GM21576 (cell line): ENCODE measurements at regions not wholly inside any gene's neighbourhood (a gene's known extent, or its start where the extent isn't known, plus 50 kb on each side); places are given as distances from the start of the nearest gene placed in this dataset.
"Not testable (repeated sequence)": the region's sequence is repeated elsewhere in the genome, so short reads cannot be mapped to it uniquely, and the experiment has no call there.

Experiments used
- ATAC-seq: cut with Tn5 transposase; IDR thresholded peaks from one replicate; pipeline ENCODE4 v1.9.1; 2021; ENCODE audit warnings: mild to moderate bottlenecking, moderate library complexity; ENCODE audit not compliant: unreplicated experiment

DNA sequence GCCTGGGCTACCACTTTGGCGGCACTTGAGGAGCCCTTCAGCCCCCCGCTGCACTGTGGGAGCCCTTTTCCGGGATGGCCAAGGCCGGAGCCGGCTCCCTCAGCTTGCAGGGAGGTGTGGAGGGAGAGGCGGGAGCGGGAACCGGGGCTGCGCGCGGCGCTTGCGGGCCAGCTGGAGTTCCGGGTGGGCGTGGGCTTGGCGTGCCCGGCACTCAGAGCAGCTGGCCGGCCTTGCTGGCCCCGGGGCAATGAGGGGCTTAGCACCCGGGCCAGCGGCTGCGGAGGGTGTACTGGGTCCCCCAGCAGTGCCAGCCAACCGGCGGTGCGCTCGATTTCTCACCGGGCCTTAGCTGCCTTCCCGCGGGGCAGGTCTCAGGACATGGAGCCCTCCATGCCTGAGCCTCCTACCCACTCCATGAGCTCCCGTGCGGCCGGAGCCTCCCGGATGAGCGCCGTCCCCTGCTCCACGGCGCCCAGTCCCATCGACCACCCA is 1602.9 kb upstream of the PCDH7 start:
- not testable (repeated sequence) for ATAC-seq

DNA sequence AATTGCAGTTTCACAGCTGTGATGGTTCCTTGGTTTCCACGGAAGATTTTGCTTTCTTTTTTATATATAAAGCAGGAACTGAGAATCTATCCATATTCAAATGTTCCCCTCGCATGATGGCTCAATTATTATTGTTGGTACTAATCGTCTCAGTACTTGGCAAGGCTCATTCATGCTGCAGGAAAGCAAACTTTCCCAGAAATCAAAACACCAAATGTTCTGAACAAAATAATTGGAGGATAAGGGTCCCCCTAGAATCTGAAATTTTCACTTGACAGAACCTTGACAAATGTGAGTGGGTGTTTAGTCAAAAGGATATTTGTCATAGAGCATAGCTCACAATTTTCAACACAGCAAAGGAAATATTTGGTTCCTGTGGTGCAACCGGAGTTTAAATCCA is 1598.6 kb upstream of the PCDH7 start:
- ATAC-seq: no peak

DNA sequence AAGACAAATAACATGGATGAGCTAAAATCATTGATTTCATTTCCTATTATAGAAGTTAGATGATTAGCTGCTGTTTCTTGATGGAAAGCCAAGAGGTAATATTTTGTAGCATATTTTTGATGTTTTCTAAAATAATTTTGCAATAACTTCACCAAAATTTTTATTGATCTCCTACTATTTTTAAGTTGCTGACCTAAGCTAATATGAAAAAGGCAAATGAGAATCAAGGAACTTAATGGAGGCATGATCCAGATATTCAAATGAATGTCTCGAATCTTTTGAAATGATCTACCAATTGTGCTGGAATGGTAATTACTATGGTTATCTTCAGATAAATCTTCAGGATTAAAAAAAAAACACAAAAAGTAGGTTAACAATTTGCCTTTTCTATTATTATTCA is 1591.4 kb upstream of the PCDH7 start:
- ATAC-seq: no peak

DNA sequence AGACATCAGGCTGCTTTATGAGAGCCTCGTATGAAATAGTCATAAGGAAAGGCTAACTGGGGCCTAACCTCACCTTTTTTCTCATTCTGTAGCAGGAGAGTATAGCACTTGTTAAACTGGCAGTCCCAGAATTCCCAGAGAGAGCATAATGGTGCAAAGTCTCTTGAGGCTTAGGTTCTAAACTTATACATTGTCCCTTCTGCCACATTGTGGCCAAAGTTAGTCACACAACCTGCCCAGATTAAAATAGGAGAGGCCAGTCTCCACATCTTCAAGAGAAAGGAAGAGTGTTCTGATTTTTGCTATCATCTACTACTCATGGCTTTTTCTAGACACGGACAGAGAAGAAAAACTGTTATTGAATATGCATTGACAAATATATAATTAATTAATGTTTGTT is 1588.9 kb upstream of the PCDH7 start:
- ATAC-seq: no peak

DNA sequence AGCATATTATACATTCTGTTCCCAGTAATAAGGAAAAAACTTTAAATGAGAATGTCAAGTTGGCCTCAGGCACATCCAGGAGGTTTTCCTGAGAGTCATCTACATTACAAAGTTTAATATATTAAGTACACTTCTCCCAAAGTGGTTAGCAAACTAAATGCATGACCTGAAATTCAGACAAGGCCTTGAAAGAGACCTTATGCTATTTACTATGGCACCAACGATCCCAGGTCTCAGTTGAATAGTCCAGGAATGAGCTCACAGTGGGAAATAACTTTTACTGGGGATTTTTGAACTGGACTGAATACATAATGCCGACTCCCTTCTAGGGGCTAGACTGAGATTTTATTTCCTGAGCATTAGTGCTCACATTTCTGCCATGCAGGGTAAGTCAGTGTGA is 1577.5 kb upstream of the PCDH7 start:
- ATAC-seq: no peak

DNA sequence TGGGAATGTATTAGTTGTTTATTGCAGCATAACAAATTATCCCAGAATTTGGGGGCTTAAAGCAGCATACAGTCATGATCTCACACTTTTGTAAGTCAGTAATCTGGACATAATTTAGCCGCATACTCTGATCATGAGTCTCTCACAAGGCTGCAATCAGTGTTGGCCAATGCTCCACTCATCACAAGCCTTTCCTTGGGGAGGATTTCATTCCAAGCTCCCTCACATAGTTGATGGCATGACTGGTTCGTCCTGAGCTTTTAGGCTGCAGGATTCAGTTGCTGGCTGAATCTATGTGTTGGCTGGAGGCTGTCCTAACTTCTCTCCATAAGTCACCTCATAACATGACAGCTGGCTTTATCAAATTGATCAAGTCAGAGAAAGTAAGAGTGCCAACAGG is 1568.6 kb upstream of the PCDH7 start:
- no peak for ATAC-seq

DNA sequence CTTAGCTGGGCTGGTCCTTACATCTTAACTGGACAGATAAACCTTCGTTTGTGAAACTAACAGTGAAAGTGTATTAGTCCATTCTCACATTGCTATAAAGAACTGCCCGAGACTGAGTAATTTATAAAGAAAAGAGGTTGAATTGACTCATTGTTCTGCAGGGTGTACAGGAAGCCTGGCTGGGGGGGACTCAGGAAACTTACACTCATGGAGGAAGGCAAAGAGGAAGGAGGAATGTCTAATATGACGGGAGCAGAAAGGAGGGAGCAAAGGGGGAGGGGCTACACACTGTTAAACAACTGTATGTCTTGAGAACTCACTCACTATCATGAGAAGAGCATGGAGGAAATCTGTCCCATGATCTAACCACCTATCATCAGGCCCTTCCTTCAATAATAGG is 1566.5 kb upstream of the PCDH7 start:
- no peak for ATAC-seq

DNA sequence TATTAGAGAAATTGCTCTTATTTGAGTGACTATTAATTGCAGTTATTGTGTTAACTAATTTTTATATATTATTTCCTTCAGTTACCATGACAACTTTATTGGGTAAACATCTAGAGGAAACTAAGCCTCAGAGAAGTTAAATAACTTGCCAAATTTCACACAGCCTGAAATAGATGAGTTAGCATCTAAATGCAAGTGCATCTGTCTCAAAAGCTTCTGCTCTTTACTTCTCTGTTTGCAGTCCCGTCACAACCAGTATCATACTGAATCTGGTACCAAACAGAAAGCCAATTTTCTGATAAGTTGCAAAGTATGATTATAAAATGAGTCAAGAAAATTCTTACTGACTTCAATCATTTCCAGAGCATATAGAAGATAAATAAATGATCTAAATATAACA is 1544.9 kb upstream of the PCDH7 start:
- ATAC-seq: no peak

DNA sequence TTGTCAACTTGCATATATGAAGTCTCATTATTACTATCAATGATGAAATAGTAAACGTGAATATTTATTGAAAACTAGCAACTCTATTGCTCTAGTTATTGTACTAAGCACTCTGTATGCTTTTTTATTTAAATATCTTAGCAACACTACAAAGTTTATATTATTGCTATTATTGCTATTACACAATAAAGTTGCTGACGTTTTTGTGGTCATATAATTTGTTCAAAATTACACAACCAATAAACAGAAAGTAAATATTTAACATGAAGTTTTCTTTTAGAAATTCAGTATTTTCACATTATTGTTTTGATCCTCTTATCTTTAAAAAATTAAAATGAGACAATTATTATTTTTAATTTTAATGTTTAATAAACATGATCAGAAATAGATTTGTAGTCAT is 1521.1 kb upstream of the PCDH7 start:
- ATAC-seq: no peak

DNA sequence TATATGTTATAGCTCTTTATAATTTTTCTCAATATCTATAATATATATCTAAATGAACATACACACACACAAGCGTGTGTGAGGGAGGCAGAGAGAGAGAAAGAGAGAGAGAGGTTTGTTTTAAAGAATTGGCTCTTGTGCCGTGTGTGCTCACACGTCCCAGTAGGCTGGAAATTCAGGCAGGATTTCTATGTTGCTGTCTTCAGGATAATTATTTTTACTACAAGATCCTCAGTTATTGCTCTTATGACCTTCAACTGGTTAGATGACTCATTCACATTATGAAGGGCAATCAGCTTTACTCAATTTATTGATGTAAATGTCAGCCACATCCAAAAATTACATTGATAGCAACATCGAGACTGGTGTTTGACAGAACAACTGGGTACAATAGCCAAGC is 1520.7 kb upstream of the PCDH7 start:
- no peak for ATAC-seq

DNA sequence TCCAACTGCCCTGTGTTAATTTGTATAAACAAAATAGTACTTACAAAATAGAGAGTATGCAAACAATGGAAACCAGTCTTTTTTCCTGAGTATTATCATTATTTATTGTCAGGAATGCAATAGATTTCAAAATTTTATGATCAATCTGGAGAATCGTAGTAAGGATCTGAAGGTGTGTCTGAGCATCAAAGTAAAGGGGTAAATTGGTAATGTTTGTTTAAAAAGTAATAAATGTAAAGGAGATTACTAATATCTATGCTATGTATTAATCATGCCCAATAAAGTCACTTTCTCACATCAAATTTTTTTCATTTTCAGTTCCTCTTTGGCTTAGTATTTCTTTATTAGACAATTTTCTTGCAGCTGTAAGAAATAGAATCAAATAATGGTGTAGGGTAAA is 1507.1 kb upstream of the PCDH7 start:
- ATAC-seq: no peak

DNA sequence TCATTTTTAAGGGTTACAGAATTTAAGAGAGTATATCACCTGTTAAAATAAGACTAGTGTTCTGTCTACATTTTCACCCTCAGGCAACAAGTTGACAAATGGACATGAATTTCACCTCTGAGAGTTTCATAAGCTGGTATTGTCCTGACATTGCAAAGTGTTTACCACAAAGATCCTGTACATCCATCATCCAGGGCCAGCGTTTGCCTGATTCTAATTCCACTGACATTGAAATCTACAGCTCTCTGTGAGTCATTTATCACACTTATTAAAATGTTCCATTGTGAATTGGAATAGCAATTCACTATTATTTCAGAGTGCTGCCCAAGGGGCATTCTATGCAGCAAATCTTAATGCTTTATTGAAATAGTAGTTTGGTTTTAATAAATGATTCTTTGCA is 1499.4 kb upstream of the PCDH7 start:
- ATAC-seq: no peak

DNA sequence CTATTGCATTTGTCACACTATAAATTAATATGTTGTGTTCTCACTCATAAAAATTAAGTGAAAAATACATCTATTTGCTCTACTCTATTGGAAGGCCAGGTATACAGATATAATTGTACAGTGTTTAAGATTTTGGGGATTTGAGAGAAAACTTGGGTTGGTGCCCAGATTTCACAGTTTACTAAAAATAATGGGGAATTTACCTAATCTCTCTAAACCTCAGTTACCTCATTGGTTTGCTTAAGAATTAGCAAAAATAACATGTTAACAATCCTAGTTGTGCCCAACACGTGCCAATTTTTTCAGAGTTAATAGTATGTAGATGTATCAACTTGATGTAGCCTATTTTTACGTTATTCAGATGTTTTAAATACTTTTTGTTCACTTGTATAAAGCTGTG is 1495.3 kb upstream of the PCDH7 start:
- ATAC-seq: no peak

DNA sequence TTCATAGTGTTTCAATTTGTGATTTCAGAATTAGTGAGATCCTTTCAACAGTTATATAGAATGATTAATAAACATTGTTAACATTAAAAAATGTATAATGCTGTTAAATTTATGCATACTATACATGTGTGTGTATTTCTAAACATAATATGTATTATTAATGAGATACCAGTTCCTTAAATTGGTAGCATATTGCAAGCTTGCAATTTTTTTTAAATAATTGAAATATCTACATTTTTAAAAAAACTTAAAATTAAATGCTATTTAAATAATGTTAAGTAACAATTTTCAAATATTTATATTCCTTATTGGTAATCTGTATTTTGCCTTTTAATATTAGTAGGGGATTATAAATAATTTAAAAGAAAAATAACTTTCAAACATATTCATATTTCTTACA is 1479.5 kb upstream of the PCDH7 start:
- no peak for ATAC-seq

DNA sequence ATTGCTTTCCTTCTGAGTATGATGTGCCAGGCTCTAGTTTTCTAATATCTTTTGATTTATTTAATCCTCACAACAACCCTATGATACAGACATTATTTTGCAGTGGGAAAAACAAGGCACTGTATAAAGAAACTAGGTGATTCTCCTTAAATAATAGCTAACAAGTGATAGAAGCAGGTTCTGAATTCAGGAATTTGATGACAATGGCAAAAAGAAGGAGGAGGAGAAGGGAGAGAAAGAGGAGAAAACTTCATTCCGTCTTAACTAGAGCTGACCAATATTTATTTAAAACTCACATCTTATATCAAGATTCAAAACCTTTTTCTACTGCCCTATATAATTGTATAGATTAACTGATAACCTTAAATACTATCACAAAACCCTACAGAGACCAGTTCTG is 1477.1 kb upstream of the PCDH7 start:
- ATAC-seq: no peak

DNA sequence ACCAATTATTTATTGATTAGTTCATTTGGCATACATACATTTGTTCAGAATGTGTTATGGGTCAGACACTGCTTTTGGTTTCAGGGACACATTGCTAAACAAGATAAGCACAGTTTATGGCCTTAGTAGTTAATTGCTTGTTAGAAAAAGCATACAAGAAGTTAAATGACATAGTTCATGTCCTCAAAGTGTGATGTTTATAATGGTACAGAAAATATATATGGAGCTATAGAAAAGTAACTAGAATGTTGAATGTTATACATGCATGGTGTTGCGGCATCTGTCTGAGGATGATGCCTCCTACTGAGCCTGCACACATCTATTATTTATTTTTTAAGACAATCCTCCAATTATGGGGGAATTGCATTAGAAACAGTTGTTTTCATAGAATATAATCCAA is 1476.3 kb upstream of the PCDH7 start:
- no peak for ATAC-seq

DNA sequence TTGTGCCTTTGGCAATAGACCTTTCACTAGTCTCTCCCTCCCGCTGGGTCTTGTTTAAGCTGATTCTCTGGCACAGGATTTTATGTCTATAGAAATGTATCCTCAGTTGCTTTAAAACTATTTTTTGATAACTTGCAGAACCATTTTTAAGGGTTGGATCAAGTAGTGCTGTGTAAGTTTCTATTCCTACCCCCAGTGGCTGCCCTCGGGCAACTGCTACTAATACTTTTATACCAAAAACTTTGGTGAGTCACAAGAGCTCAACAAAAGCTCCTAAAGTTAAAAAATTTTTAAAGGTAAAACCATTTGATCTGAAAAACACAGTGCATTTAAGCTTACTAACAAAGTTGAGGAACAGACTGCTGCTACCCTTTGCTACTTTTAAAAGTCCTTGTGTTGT is 1460.6 kb upstream of the PCDH7 start:
- no peak for ATAC-seq

DNA sequence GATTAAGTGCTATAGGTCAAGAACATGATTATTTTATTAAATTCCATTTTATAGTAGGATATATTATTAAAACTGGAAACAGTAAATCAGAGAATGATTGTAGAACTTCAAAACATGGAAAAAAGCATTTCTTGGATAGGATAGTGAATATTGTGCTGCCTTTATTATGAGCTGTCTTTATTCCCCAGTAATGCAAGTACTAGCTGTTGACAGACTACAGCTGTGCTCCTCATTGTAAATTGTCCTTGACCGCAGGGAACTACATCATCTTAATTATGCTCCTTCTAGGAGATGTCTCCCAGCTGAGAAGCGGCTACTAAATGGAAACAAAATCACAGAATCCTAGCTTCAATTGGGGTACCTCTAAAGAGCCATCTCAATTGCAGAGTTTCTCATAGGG is 1457.2 kb upstream of the PCDH7 start:
- no peak for ATAC-seq

DNA sequence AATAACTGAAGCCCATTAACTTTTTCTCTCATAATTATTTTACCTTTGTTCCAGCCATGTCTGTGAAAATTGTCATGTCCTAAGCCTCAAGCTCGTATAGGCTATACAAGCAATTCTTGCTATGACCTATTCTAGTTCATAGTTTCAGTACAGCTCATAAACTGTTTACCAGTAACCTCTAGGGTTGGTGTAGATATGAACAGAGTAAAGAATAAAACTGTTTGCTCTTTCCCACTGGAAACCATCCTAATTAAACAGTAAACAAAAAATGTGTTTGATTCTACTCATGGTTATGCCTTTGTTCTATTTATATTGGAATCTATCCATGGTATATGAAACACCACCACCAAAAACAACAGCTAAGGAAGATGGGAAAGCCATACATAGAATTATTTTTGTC is 1444.0 kb upstream of the PCDH7 start:
- no peak for ATAC-seq

DNA sequence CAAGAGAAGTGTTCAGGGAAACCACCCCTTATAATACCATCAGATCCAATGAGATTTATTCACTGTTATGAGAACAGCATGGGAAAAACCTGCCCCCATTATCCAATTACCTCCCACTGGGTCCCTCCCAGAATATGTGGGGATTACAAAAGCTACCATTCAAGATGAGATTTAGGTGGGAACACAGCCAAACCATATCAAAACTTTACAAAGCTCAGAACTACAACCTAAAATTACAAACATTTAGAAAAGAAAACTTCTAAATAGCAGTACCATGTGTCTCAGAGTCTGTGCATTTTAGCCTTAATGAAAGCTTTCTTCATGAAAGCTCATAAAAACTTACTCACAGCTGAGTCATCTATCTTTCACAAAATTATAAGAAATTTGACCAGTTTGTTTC is 1442.8 kb upstream of the PCDH7 start:
- no peak for ATAC-seq

DNA sequence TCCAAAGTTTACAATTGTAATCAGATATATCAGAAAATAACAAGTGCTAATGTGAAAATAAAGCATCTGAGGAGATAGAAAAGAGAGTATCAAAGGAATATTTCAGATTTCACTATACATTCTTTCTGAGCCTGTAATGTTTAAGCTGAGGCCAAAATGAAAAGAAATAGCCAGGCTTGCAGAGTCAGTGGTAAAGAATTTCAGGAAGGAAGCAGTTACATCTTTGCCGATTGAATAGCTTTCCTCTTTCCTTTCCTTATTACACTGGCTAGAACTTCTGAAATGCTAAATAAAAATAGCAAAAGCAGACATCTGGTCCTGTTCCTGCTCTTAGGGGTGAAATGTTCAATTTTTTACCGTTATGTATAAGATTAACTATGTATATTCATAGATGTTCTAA is 1441.6 kb upstream of the PCDH7 start:
- no peak for ATAC-seq

DNA sequence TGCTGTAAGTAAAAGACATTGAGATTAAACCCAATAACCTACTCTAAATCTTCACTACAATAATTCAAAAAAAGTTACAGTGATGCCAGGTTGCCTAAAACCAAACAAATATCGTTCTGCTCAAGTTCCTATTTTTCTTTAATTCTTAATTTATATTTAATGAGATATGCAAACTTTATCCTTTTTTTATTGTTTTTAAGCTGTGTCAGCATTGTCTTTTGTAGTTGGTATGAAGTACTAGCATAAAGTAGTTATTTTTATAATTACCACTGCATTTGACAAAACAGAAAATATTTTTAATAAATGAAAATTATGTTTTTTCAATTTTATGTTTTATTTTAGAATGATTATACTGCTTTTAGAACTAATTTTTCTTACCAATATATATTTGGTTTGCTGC is 1431.1 kb upstream of the PCDH7 start:
- no peak for ATAC-seq

DNA sequence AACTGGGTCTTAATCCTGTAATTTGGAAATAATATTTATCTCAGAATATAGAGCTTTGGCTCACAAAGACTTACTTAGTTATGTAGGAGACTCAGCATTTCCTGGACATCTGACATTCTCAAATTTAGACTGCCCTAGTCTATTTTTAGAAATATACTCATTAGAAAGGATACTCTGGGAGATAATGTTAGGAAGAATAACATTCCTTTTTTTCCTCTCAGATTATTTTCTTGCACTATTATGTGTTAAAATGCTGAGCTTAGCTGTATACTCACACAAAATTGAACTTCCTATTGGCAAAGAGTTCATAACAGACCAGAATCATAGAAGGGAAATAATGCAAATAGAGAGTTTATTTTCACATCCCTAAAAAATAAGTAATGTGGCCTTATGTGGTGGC is 1424.9 kb upstream of the PCDH7 start:
- ATAC-seq: no peak

DNA sequence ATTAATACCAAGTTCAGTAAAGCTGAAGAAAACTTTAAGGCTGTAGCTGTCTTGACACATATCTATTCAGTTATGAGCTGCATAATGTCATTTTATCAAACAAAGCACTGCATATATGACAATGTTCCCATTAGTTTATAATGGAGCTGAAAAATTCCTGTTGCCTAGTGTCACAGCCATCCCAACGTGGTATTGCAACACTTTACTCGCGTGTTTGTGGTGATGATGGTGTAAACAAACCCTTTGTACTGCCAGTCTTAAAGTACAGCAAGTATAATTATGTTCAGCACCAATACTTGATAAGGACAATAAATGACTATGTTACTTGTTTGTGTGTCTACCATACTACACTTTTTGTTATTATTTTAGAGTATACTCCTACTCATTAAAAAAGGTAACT is 1415.6 kb upstream of the PCDH7 start:
- no peak for ATAC-seq
